Uterus (tissue), 3 donors: ENCODE measurements at regions not wholly inside any gene's neighbourhood (a gene's known extent, or its start where the extent isn't known, plus 50 kb on each side); places are given as distances from the start of the nearest gene placed in this dataset.

Experiments
- DNase-seq, 2 donors: peaks; one replicate each; pipeline ENCODE4 v3.0.0-alpha.2; 2019 to 2020
- H3K27ac ChIP-seq, 2 donors: fragments of 200-600 bp; sonication (generic); 1 replicate in 1 of 2; 2 replicates in 1 of 2; pipeline ENCODE4 v1.5.1; 2016 to 2018
- H3K27me3 ChIP-seq, 2 donors: fragments of 200-600 bp; sonication (generic); one replicate each; pipeline ENCODE4 v1.5.1; 2018 to 2019; ENCODE audit warnings: control low read depth in 1 of 2
- H3K36me3 ChIP-seq, 2 donors: fragments of 200-600 bp; sonication (generic); one replicate each; pipeline ENCODE4 v1.5.1; 2019; ENCODE audit warnings: control low read depth in 1 of 2
- H3K4me1 ChIP-seq, 2 donors: fragments of 200-600 bp; sonication (generic); one replicate each; pipeline ENCODE4 v1.5.1; 2018 to 2019; ENCODE audit warnings: control low read depth in 1 of 2
- H3K4me3 ChIP-seq, 2 donors: fragments of 200-600 bp; sonication (generic); 1 replicate in 1 of 2; 2 replicates in 1 of 2; pipeline ENCODE4 v1.5.1; 2018 to 2019; ENCODE audit warnings: mild to moderate bottlenecking in 1 of 2
- H3K9me3 ChIP-seq, 2 donors: fragments of 200-600 bp; sonication (generic); one replicate each; pipeline ENCODE4 v1.5.1; 2019; ENCODE audit warnings: control low read depth in 1 of 2
- POLR2A ChIP-seq, 2 donors: fragments of 450-650 bp; IDR thresholded peaks; one replicate each; pipeline ENCODE4 v1.6.1; 2016; ENCODE audit warnings: antibody characterized with exemption in 2 of 2, mild to moderate bottlenecking in 1 of 2, moderate library complexity in 1 of 2
- intact Hi-C: fragments of 100-400 bp; cut with DNase I; formaldehyde crosslinking; loops from one replicate; pipeline ENCODE4 v1.15.1; 2023; ENCODE audit warnings: low total_unique reads
- TF ChIP-seq, protein P1 (sequence below), 4 experiments: fragments of 200-600 bp in 2 of 4; fragments of 450-650 bp in 2 of 4; sonication (generic) in 2 of 4; IDR thresholded peaks; one replicate each; pipeline ENCODE4 v1.5.1; 2016 to 2019; ENCODE audit warnings: antibody characterized with exemption in 4 of 4, mild to moderate bottlenecking in 2 of 4, moderate library complexity in 1 of 4
- donor health status: DM: yes; HTN: yes; CAD: no.

DNA sequence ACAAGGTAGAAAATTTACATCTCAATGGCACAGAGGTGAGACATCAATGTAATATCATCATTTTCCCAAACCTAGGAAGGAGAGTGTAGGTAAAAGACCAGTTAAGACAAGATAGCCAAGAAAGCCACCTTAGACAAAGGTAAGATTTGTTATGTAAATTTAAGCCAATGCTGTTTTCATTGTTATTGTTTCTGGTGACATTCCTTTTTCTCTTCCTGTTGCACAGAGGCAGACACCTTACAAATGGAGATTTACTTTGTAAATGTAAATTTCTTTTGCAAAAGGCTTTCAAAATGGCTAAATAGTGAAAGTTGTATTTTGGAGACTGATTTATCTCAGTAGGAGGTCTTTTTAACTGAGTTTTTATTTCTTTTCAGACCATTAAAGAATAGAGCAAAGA lies 159.1 kb downstream of the YIPF5 start:
- intact Hi-C loops, result no loop called here
- Histone ChIP-seq H3K36me3 (no peaks in the 10 kb centered on the region), H3K4me3 (no peak overlapping the region), H3K27ac (no peak overlapping the region), H3K4me1 (no peaks in the 10 kb centered on the region), H3K27me3 (no peaks in the 10 kb centered on the region), H3K9me3 (no peaks in the 10 kb centered on the region)
- DNase-seq, result no peak
- TF ChIP-seq, protein P1, sequence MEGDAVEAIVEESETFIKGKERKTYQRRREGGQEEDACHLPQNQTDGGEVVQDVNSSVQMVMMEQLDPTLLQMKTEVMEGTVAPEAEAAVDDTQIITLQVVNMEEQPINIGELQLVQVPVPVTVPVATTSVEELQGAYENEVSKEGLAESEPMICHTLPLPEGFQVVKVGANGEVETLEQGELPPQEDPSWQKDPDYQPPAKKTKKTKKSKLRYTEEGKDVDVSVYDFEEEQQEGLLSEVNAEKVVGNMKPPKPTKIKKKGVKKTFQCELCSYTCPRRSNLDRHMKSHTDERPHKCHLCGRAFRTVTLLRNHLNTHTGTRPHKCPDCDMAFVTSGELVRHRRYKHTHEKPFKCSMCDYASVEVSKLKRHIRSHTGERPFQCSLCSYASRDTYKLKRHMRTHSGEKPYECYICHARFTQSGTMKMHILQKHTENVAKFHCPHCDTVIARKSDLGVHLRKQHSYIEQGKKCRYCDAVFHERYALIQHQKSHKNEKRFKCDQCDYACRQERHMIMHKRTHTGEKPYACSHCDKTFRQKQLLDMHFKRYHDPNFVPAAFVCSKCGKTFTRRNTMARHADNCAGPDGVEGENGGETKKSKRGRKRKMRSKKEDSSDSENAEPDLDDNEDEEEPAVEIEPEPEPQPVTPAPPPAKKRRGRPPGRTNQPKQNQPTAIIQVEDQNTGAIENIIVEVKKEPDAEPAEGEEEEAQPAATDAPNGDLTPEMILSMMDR (IDR thresholded peaks at IDR 0.05), result no peak
- TF ChIP-seq POLR2A (IDR thresholded peaks at IDR 0.05), result no peak

DNA sequence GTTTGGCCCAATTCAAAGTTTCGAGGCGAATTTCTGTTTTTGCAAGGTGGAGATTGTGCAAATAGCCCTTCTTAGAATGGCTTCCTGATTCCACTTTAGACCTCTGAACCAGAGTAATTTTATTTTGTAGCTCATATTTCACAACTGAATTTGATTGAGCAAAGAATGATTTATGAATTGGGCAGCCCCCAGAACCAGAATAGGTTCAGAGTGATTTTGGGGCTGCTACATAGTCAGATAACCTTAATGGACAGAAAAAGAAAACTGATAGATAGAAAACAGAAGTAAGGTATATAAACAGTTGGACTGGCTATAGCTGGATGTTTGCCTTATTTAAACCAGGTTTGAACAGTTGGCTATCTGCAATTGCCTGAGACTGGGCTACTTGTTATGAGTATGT lies 156.6 kb downstream of the YIPF5 start:
- TF ChIP-seq, protein P1 (IDR thresholded peaks at IDR 0.05), result no peak
- TF ChIP-seq POLR2A (IDR thresholded peaks at IDR 0.05), result no peak
- no peaks in the 10 kb centered on the region for H3K4me1 ChIP-seq
- no peaks in the 10 kb centered on the region for H3K27me3 ChIP-seq
- no peak overlapping the region for H3K4me3 ChIP-seq
- no peaks in the 10 kb centered on the region for H3K9me3 ChIP-seq
- no peak for DNase-seq
- H3K27ac ChIP-seq, result no peak overlapping the region
- intact Hi-C loops, result no loop called here
- no peaks in the 10 kb centered on the region for H3K36me3 ChIP-seq

DNA sequence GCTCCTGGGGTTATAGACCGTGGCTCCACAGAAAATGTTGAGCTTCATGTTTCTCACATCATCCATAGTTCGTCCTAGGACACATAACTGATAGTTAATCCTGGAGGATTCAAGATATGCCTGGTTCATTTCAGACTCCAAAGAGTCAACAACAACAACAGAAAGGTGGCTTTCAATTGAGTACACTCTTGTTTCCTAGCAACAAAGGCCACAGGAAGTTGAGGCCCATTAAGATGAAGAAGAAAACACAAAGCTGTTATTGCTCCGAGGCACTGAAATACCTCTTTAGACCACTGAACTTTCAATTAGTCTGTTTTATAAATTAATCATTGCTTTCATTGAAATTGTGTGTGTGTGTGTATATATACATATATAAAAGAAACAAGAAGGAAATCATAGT lies 154.5 kb downstream of the YIPF5 start:
- TF ChIP-seq, protein P1 (IDR thresholded peaks at IDR 0.05), result no peak
- TF ChIP-seq POLR2A (IDR thresholded peaks at IDR 0.05), result no peak
- intact Hi-C loops, result no loop called here
- no peak for DNase-seq
- Histone ChIP-seq H3K36me3 (no peaks in the 10 kb centered on the region), H3K4me1 (no peaks in the 10 kb centered on the region), H3K27me3 (no peaks in the 10 kb centered on the region), H3K27ac (no peak overlapping the region), H3K4me3 (no peak overlapping the region), H3K9me3 (no peaks in the 10 kb centered on the region)

DNA sequence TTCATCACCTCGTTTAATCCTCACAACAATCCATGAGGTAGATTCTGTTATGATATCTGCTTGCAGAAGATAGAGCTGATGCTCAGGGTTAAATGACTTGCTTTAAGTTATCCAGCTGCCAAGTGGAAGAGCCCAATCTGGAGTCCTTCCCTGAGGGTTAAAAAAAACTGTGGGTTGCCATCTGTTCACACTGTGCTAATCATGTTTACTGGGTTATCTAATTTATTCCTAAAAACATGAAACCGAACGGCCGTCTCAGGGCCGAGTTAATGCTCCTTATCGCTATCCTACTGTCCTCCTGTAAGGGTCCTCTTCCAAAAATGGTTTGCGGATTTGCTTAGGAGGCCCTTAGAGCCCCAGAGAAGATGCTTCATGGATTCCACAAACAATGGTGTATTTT lies 153.3 kb downstream of the YIPF5 start:
- TF ChIP-seq POLR2A (IDR thresholded peaks at IDR 0.05), result no peak
- TF ChIP-seq, protein P1 (IDR thresholded peaks at IDR 0.05), result no peak
- intact Hi-C loops, result no loop called here
- DNase-seq, result no peak

DNA sequence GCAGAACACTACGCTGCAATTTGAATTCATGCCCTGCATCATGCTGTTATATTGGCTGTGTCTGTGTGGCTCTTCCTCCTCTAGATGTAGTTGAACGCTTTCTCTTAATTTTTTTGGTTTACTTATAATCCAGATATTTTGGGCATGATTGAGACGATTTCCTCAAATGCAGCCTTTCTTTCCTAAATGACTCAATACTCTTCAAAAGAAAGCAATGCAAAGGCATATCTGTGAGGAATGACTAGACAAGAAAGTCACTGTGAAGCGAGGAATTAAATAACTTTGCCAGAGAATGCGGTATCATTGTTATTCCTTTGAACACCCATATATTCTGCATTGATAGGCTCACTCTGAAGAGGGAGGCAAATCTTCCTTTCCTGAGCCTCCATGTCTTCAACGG lies 152.8 kb downstream of the YIPF5 start:
- Histone ChIP-seq H3K27me3 (no peaks in the 10 kb centered on the region), H3K36me3 (no peaks in the 10 kb centered on the region), H3K4me3 (no peak overlapping the region), H3K27ac (no peak overlapping the region), H3K4me1 (no peaks in the 10 kb centered on the region), H3K9me3 (no peaks in the 10 kb centered on the region)
- TF ChIP-seq, protein P1 (IDR thresholded peaks at IDR 0.05), result no peak
- no peak for TF ChIP-seq POLR2A (IDR thresholded peaks at IDR 0.05)
- no peak for DNase-seq
- intact Hi-C loops, result no loop called here

More for the DNA sequence above, 153.3 kb downstream of the YIPF5 start:
- Histone ChIP-seq H3K4me3 (no peak overlapping the region), H3K36me3 (no peaks in the 10 kb centered on the region), H3K9me3 (no peaks in the 10 kb centered on the region), H3K4me1 (no peaks in the 10 kb centered on the region), H3K27ac (no peak overlapping the region), H3K27me3 (no peaks in the 10 kb centered on the region)
